Activated T-cell treated with anti-CD3 and anti-CD28 coated beads for 1 hour (primary cell): ENCODE measurements at regions not wholly inside any gene's neighbourhood (a gene's known extent, or its start where the extent isn't known, plus 50 kb on each side); places are given as distances from the start of the nearest gene placed in this dataset.
"Not testable (repeated sequence)": the region's sequence is repeated elsewhere in the genome, so short reads cannot be mapped to it uniquely, and the experiment has no call there.

Experiments used
- DNase-seq: peaks from one replicate; pipeline ENCODE4 v3.0.0-alpha.2; 2020; ENCODE audit warnings: low read depth

- no peak for DNase-seq
Observed at GRCh38 chr10:121303287-121303890, 294.9 kb downstream of the FGFR2 start.

- DNase-seq = no peak
Observed at GRCh38 chr10:121305066-121305465, 293.2 kb downstream of the FGFR2 start.

- no peak for DNase-seq
Observed at GRCh38 chr10:121306159-121306673, 292.0 kb downstream of the FGFR2 start.

GRCh38 chr10:121307411-121307980 lies 290.7 kb downstream of the FGFR2 start:
- no peak for DNase-seq

GRCh38 chr10:121308020-121308419 lies 290.2 kb downstream of the FGFR2 start:
- no peak for DNase-seq

GRCh38 chr10:121309164-121309563 lies 289.1 kb downstream of the FGFR2 start:
- no peak for DNase-seq

GRCh38 chr10:121310151-121310711 lies 288.0 kb downstream of the FGFR2 start:
- no peak for DNase-seq

GRCh38 chr10:121311812-121312443 lies 286.3 kb downstream of the FGFR2 start:
- DNase-seq = no peak

- DNase-seq = no peak
Observed at GRCh38 chr10:121312587-121312986, 285.7 kb downstream of the FGFR2 start.

GRCh38 chr10:121313119-121313875 lies 284.9 kb downstream of the FGFR2 start:
- no peak for DNase-seq

GRCh38 chr10:121316432-121316831 lies 281.8 kb downstream of the FGFR2 start:
- DNase-seq = no peak

- no peak for DNase-seq
Observed at GRCh38 chr10:121317374-121317773, 280.9 kb downstream of the FGFR2 start.

GRCh38 chr10:121322046-121322445 lies 276.2 kb downstream of the FGFR2 start:
- DNase-seq = no peak

GRCh38 chr10:121322776-121323175 lies 275.5 kb downstream of the FGFR2 start:
- no peak for DNase-seq

- DNase-seq = no peak
Observed at GRCh38 chr10:121323443-121323842, 274.8 kb downstream of the FGFR2 start.

GRCh38 chr10:121324678-121325213 lies 273.5 kb downstream of the FGFR2 start:
- DNase-seq = no peak

GRCh38 chr10:121325490-121326231 lies 272.6 kb downstream of the FGFR2 start:
- no peak for DNase-seq

GRCh38 chr10:121326905-121327304 lies 271.3 kb downstream of the FGFR2 start:
- no peak for DNase-seq

GRCh38 chr10:121327727-121328126 lies 270.5 kb downstream of the FGFR2 start:
- no peak for DNase-seq

- not testable (repeated sequence) for DNase-seq
Observed at GRCh38 chr10:121329631-121330030, 268.6 kb downstream of the FGFR2 start.

GRCh38 chr10:121330563-121330962 lies 267.7 kb downstream of the FGFR2 start:
- DNase-seq = no peak
